Natural killer cell (primary cell): ENCODE measurements at regions not wholly inside any gene's neighbourhood (a gene's known extent, or its start where the extent isn't known, plus 50 kb on each side); places are given as distances from the start of the nearest gene placed in this dataset.

ENCODE experiments used
- ATAC-seq, 3 donors: fragments of 150-1000 bp in 2 of 3; fragments of 200-7000 bp in 1 of 3; cut with Tn5 transposase; 1 replicate in 1 of 3; 2 replicates in 2 of 3; pipeline ENCODE4 v1.10.0; 2021; ENCODE audit warnings: mild to moderate bottlenecking in 2 of 3, moderate library complexity in 2 of 3
- DNase-seq, 2 donors: peaks; one replicate each; pipeline versions ENCODE4 v3.0.0 to v3.0.0-alpha.2; 2013 to 2021; ENCODE audit warnings: mixed read lengths in 1 of 2
- H3K27ac ChIP-seq: one replicate; pipeline ENCODE4 v1.5.1; 2013; ENCODE audit warnings: mild to moderate bottlenecking, low read length
- H3K27me3 ChIP-seq: one replicate; pipeline ENCODE4 v1.6.1; 2013; ENCODE audit warnings: low read length; ENCODE audit not compliant: control insufficient read depth, insufficient read depth
- H3K36me3 ChIP-seq: one replicate; pipeline ENCODE4 v1.6.1; 2013; ENCODE audit warnings: low read length; ENCODE audit not compliant: control insufficient read depth, insufficient read depth
- H3K4me1 ChIP-seq: one replicate; pipeline ENCODE4 v1.6.1; 2013; ENCODE audit warnings: low read length; ENCODE audit not compliant: control insufficient read depth, insufficient read depth
- H3K4me3 ChIP-seq: one replicate; pipeline ENCODE4 v1.5.1; 2013; ENCODE audit warnings: low read length
- H3K9me3 ChIP-seq: one replicate; pipeline ENCODE4 v1.6.1; 2013; ENCODE audit warnings: low read length; ENCODE audit not compliant: control insufficient read depth, insufficient read depth
- H3K27ac Mint-ChIP-seq, 2 donors: one replicate each; pipeline ENCODE4 v1.8.0; 2022; ENCODE audit warnings: mild to moderate bottlenecking in 2 of 2, mixed read lengths in 2 of 2, moderate library complexity in 1 of 2
- H3K27me3 Mint-ChIP-seq, 2 donors: one replicate each; pipeline ENCODE4 v1.8.0; 2022; ENCODE audit warnings: low read depth in 2 of 2, mixed read lengths in 2 of 2
- H3K36me3 Mint-ChIP-seq: one replicate; pipeline ENCODE4 v1.8.0; 2022; ENCODE audit warnings: mixed read lengths
- H3K4me1 Mint-ChIP-seq, 2 donors: one replicate each; pipeline ENCODE4 v1.8.0; 2022; ENCODE audit warnings: mixed read lengths in 2 of 2
- H3K4me3 Mint-ChIP-seq: one replicate; pipeline ENCODE4 v1.8.0; 2022; ENCODE audit warnings: mild to moderate bottlenecking, moderate library complexity, mixed read lengths
- H3K9me3 Mint-ChIP-seq, 2 donors: one replicate each; pipeline ENCODE4 v1.8.0; 2022; ENCODE audit warnings: mixed read lengths in 2 of 2
- WGBS: methylation state at CpG from one replicate; pipeline ENCODE4 v1.1.7; 2013; ENCODE audit warnings: missing lambda C conversion rate; ENCODE audit not compliant: insufficient coverage; 5-methylcytosine and 5-hydroxymethylcytosine counted together
- intact Hi-C: fragments of 100-400 bp; cut with micrococcal nuclease; formaldehyde crosslinking; loops from one replicate; pipeline ENCODE4 v1.14.2; 2022
- TF ChIP-seq, protein P1 (sequence below): fragments of 200-600 bp; IDR thresholded peaks from one replicate; pipeline ENCODE4 v1.8.0; 2022; ENCODE audit warnings: antibody characterized with exemption

- 80% methylated on average over 2 of the region's 4 CpGs for WGBS
- no peaks in the 10 kb centered on the region for H3K9me3 Mint-ChIP-seq
- TF ChIP-seq, protein P1, sequence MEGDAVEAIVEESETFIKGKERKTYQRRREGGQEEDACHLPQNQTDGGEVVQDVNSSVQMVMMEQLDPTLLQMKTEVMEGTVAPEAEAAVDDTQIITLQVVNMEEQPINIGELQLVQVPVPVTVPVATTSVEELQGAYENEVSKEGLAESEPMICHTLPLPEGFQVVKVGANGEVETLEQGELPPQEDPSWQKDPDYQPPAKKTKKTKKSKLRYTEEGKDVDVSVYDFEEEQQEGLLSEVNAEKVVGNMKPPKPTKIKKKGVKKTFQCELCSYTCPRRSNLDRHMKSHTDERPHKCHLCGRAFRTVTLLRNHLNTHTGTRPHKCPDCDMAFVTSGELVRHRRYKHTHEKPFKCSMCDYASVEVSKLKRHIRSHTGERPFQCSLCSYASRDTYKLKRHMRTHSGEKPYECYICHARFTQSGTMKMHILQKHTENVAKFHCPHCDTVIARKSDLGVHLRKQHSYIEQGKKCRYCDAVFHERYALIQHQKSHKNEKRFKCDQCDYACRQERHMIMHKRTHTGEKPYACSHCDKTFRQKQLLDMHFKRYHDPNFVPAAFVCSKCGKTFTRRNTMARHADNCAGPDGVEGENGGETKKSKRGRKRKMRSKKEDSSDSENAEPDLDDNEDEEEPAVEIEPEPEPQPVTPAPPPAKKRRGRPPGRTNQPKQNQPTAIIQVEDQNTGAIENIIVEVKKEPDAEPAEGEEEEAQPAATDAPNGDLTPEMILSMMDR, result no peak
- Histone ChIP-seq H3K9me3 (no peaks in the 10 kb centered on the region), H3K4me3 (no peak overlapping the region), H3K27me3 (no peaks in the 10 kb centered on the region), H3K4me1 (no peaks in the 10 kb centered on the region), H3K27ac (no peak overlapping the region), H3K36me3 (no peaks in the 10 kb centered on the region)
- DNase-seq (no peak), ATAC-seq (no peak)
- intact Hi-C loops, result no loop called here
- H3K27me3 Mint-ChIP-seq, result peaks cover 14 to 49% of the 10 kb centered on the region in 2 donors
- H3K27ac Mint-ChIP-seq, result no peak overlapping the region
- no peaks in the 10 kb centered on the region for H3K36me3 Mint-ChIP-seq
- no peak overlapping the region for H3K4me3 Mint-ChIP-seq
- H3K4me1 Mint-ChIP-seq, result no peaks in the 10 kb centered on the region
These were observed 68.9 kb upstream of the NR2F2 start for GRCh38 chr15:96261575-96262034.

- Histone ChIP-seq H3K36me3 (no peaks in the 10 kb centered on the region), H3K9me3 (no peaks in the 10 kb centered on the region), H3K4me1 (no peaks in the 10 kb centered on the region), H3K27ac (no peak overlapping the region), H3K27me3 (no peaks in the 10 kb centered on the region), H3K4me3 (no peak overlapping the region)
- Mint-ChIP-seq H3K4me1 (no peaks in the 10 kb centered on the region), H3K27me3 (peaks cover 17 to 53% of the 10 kb centered on the region in 2 donors), H3K9me3 (no peaks in the 10 kb centered on the region), H3K36me3 (no peaks in the 10 kb centered on the region), H3K27ac (no peak overlapping the region), H3K4me3 (no peak overlapping the region)
- WGBS, result 62% methylated on average over 3 of the region's 4 CpGs
- ATAC-seq (no peak), DNase-seq (no peak)
- intact Hi-C loops, result no loop called here
- TF ChIP-seq, protein P1, result no peak
These were observed 68.4 kb upstream of the NR2F2 start for GRCh38 chr15:96262097-96262496.

DNA sequence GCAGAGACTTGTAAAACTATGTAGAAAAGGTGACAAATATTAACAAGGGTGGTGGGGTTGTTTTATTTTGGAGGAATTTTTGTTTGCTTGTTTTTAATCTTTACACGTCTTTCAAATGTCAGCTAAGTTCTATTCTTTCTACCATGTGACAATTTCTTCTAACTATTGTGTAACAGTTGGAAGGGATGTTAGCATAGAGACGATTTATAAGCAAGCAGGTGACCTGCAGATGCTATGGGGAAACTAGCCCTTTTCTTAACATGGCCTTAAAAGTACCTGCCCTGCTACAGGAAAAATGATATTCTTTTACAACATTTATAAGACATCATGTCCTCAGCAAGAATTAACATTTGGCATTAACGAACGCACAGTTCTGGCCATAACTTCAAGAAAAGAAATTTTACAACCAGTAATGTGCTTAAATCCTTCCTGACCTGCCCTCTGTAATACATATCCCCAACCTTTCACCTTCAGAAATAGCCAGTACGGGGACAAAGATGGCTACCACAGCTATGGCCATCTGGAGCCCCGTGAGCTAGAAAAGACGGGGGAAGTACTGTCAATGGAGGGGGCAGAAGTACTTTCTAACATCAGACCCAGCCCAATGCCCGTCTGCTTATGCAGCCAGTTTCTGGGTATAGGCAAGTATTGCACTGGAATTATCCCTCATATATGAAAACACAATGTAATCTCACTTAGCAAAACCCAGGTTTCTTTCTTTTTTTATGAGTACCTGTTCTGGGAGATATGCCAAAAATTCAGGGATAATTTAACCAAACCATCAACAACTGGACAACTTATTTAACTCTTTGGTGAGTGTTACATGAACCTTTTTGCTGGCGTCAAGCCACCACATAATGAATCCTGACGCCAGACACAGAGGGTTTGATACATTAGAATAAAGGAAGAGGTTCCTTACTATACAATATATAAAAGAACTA is 67.7 kb upstream of the NR2F2 start:
- Mint-ChIP-seq H3K9me3 (no peaks in the 10 kb centered on the region), H3K4me1 (no peaks in the 10 kb centered on the region), H3K27ac (no peak overlapping the region), H3K36me3 (no peaks in the 10 kb centered on the region), H3K27me3 (peaks cover 17 to 56% of the 10 kb centered on the region in 2 donors), H3K4me3 (no peak overlapping the region)
- H3K27me3 ChIP-seq, result no peaks in the 10 kb centered on the region
- intact Hi-C loops, result no loop called here
- H3K4me1 ChIP-seq, result no peaks in the 10 kb centered on the region
- no peaks in the 10 kb centered on the region for H3K36me3 ChIP-seq
- TF ChIP-seq, protein P1, result no peak
- H3K9me3 ChIP-seq, result no peaks in the 10 kb centered on the region
- DNase-seq (no peak), ATAC-seq (no peak)
- no peak overlapping the region for H3K4me3 ChIP-seq
- H3K27ac ChIP-seq, result no peak overlapping the region
- WGBS, result 86% methylated on average over 7 of the region's 10 CpGs
